ENCODE measurements at regions not wholly inside any gene's neighbourhood (a gene's known extent, or its start where the extent isn't known, plus 50 kb on each side); places are given as distances from the start of the nearest gene placed in this dataset.

- ATAC-seq (replicated peaks in 1 of 4) = no peak
- DNase-seq = no peak
- Histone ChIP-seq H3K4me1 (ENCODE audit: control insufficient read depth in 1 of 2, extremely low read depth in 1 of 2, insufficient read depth in 2 of 2, low read length in 2 of 2) (no peaks in the 10 kb centered on the region), H3K9me3 (no peaks in the 10 kb centered on the region), H3K27ac (ENCODE audit: low read length) (no peak overlapping the region), H3K4me3 (ENCODE audit: control insufficient read depth in 1 of 2, extremely low read depth in 1 of 2, low read length in 1 of 2) (no peak overlapping the region), H3K36me3 (ENCODE audit: control insufficient read depth in 2 of 2, extremely low read depth in 1 of 2, insufficient read depth in 1 of 2, low read length in 1 of 2) (no peaks in the 10 kb centered on the region), H3K27me3 (replicated peaks in 1 of 2; ENCODE audit: control insufficient read depth in 2 of 2, extremely low read depth in 1 of 2, insufficient read depth in 2 of 2, low read length in 1 of 2) (peaks cover 0 to 3% of the 10 kb centered on the region in 2 experiments)
- no peaks in the 10 kb centered on the region for H3K9me3 Mint-ChIP-seq
- H3K27me3 Mint-ChIP-seq = peaks cover 0 to 8% of the 10 kb centered on the region in 2 donors
- no peaks in the 10 kb centered on the region for H3K36me3 Mint-ChIP-seq
- H3K27ac Mint-ChIP-seq = no peak overlapping the region
- POLR2A ChIA-PET = no interaction called here
- WGBS (ENCODE audit: insufficient coverage) = no CpG with 5 or more reads among the region's 5 CpGs
- no peak overlapping the region for H3K4me3 Mint-ChIP-seq
- no peaks in the 10 kb centered on the region for H3K4me1 Mint-ChIP-seq
- CTCF ChIA-PET = no interaction called here
These were observed 86.0 kb downstream of the PJA1 start for GRCh38 chrX:69079268-69079667.

- CTCF ChIA-PET = no interaction called here
- no peaks in the 10 kb centered on the region for H3K4me1 ChIP-seq (ENCODE audit: control insufficient read depth in 1 of 2, extremely low read depth in 1 of 2, insufficient read depth in 2 of 2, low read length in 2 of 2)
- Mint-ChIP-seq H3K9me3 (no peaks in the 10 kb centered on the region), H3K27me3 (peaks cover 0 to 8% of the 10 kb centered on the region in 2 donors), H3K27ac (no peak overlapping the region), H3K4me3 (no peak overlapping the region), H3K36me3 (no peaks in the 10 kb centered on the region), H3K4me1 (no peaks in the 10 kb centered on the region)
- ATAC-seq (replicated peaks in 1 of 4) (no peak), DNase-seq (no peak)
- WGBS (ENCODE audit: insufficient coverage) = no CpG with 5 or more reads among the region's 6 CpGs
- no peak overlapping the region for H3K4me3 ChIP-seq (ENCODE audit: control insufficient read depth in 1 of 2, extremely low read depth in 1 of 2, low read length in 1 of 2)
- no peak overlapping the region for H3K27ac ChIP-seq (ENCODE audit: low read length)
- POLR2A ChIA-PET = no interaction called here
- no peaks in the 10 kb centered on the region for H3K36me3 ChIP-seq (ENCODE audit: control insufficient read depth in 2 of 2, extremely low read depth in 1 of 2, insufficient read depth in 1 of 2, low read length in 1 of 2)
- H3K9me3 ChIP-seq = no peaks in the 10 kb centered on the region
- H3K27me3 ChIP-seq (replicated peaks in 1 of 2; ENCODE audit: control insufficient read depth in 2 of 2, extremely low read depth in 1 of 2, insufficient read depth in 2 of 2, low read length in 1 of 2) = peaks cover 0 to 3% of the 10 kb centered on the region in 2 experiments
These were observed 87.3 kb downstream of the PJA1 start for GRCh38 chrX:69077895-69078455.

GRCh38 chrX:69076088-69076487 is 89.2 kb downstream of the PJA1 start:
- Histone ChIP-seq H3K9me3 (no peaks in the 10 kb centered on the region), H3K36me3 (ENCODE audit: control insufficient read depth in 2 of 2, extremely low read depth in 1 of 2, insufficient read depth in 1 of 2, low read length in 1 of 2) (no peaks in the 10 kb centered on the region), H3K4me3 (ENCODE audit: control insufficient read depth in 1 of 2, extremely low read depth in 1 of 2, low read length in 1 of 2) (no peak overlapping the region), H3K27ac (ENCODE audit: low read length) (no peak overlapping the region), H3K27me3 (replicated peaks in 1 of 2; ENCODE audit: control insufficient read depth in 2 of 2, extremely low read depth in 1 of 2, insufficient read depth in 2 of 2, low read length in 1 of 2) (peaks cover 0 to 3% of the 10 kb centered on the region in 2 experiments), H3K4me1 (ENCODE audit: control insufficient read depth in 1 of 2, extremely low read depth in 1 of 2, insufficient read depth in 2 of 2, low read length in 2 of 2) (no peaks in the 10 kb centered on the region)
- Mint-ChIP-seq H3K27me3 (peaks cover 0 to 10% of the 10 kb centered on the region in 2 donors), H3K36me3 (no peaks in the 10 kb centered on the region), H3K27ac (no peak overlapping the region), H3K4me1 (no peaks in the 10 kb centered on the region), H3K9me3 (no peaks in the 10 kb centered on the region), H3K4me3 (no peak overlapping the region)
- CTCF ChIA-PET = no interaction called here
- DNase-seq = no peak
- WGBS (ENCODE audit: insufficient coverage) = 93% methylated on average over 2 of the region's 2 CpGs
- POLR2A ChIA-PET = no interaction called here
- no peak for ATAC-seq (replicated peaks in 1 of 4)

- no peaks in the 10 kb centered on the region for H3K36me3 Mint-ChIP-seq
- H3K4me3 ChIP-seq (ENCODE audit: control insufficient read depth in 1 of 2, extremely low read depth in 1 of 2, low read length in 1 of 2) = no peak overlapping the region
- no peaks in the 10 kb centered on the region for H3K4me1 Mint-ChIP-seq
- DNase-seq (no peak), ATAC-seq (replicated peaks in 1 of 4) (no peak)
- WGBS (ENCODE audit: insufficient coverage) = 90% methylated on average over 1 of the region's 3 CpGs
- ChIA-PET CTCF (no interaction called here), POLR2A (no interaction called here)
- H3K4me1 ChIP-seq (ENCODE audit: control insufficient read depth in 1 of 2, extremely low read depth in 1 of 2, insufficient read depth in 2 of 2, low read length in 2 of 2) = no peaks in the 10 kb centered on the region
- H3K9me3 Mint-ChIP-seq = no peaks in the 10 kb centered on the region
- no peak overlapping the region for H3K4me3 Mint-ChIP-seq
- H3K27ac Mint-ChIP-seq = no peak overlapping the region
- peaks cover 0 to 3% of the 10 kb centered on the region in 2 experiments for H3K27me3 ChIP-seq (replicated peaks in 1 of 2; ENCODE audit: control insufficient read depth in 2 of 2, extremely low read depth in 1 of 2, insufficient read depth in 2 of 2, low read length in 1 of 2)
- H3K27ac ChIP-seq (ENCODE audit: low read length) = no peak overlapping the region
- H3K9me3 ChIP-seq = no peaks in the 10 kb centered on the region
- no peaks in the 10 kb centered on the region for H3K36me3 ChIP-seq (ENCODE audit: control insufficient read depth in 2 of 2, extremely low read depth in 1 of 2, insufficient read depth in 1 of 2, low read length in 1 of 2)
- H3K27me3 Mint-ChIP-seq = peaks cover 0 to 11% of the 10 kb centered on the region in 2 donors
These were observed 90.5 kb downstream of the PJA1 start for GRCh38 chrX:69074726-69075125.

GRCh38 chrX:69073721-69074120 is 91.5 kb downstream of the PJA1 start:
- peaks cover 0 to 11% of the 10 kb centered on the region in 2 donors for H3K27me3 Mint-ChIP-seq
- no CpG with 5 or more reads among the region's 3 CpGs for WGBS (ENCODE audit: insufficient coverage)
- H3K4me1 Mint-ChIP-seq = no peaks in the 10 kb centered on the region
- Histone ChIP-seq H3K4me1 (ENCODE audit: control insufficient read depth in 1 of 2, extremely low read depth in 1 of 2, insufficient read depth in 2 of 2, low read length in 2 of 2) (no peaks in the 10 kb centered on the region), H3K27ac (ENCODE audit: low read length) (no peak overlapping the region), H3K4me3 (ENCODE audit: control insufficient read depth in 1 of 2, extremely low read depth in 1 of 2, low read length in 1 of 2) (no peak overlapping the region), H3K36me3 (ENCODE audit: control insufficient read depth in 2 of 2, extremely low read depth in 1 of 2, insufficient read depth in 1 of 2, low read length in 1 of 2) (no peaks in the 10 kb centered on the region), H3K9me3 (no peaks in the 10 kb centered on the region), H3K27me3 (replicated peaks in 1 of 2; ENCODE audit: control insufficient read depth in 2 of 2, extremely low read depth in 1 of 2, insufficient read depth in 2 of 2, low read length in 1 of 2) (peaks cover 0 to 1% of the 10 kb centered on the region in 2 experiments)
- ATAC-seq (replicated peaks in 1 of 4) = no peak
- no peak for DNase-seq
- H3K4me3 Mint-ChIP-seq = no peak overlapping the region
- CTCF ChIA-PET = no interaction called here
- no peak overlapping the region for H3K27ac Mint-ChIP-seq
- no peaks in the 10 kb centered on the region for H3K9me3 Mint-ChIP-seq
- POLR2A ChIA-PET = no interaction called here
- no peaks in the 10 kb centered on the region for H3K36me3 Mint-ChIP-seq

- POLR2A ChIA-PET = no interaction called here
- CTCF ChIA-PET = no interaction called here
These were observed 92.0 kb downstream of the PJA1 start for GRCh38 chrX:69073241-69073640.

GRCh38 chrX:69072486-69073006 is 92.7 kb downstream of the PJA1 start:
- Histone ChIP-seq H3K36me3 (ENCODE audit: control insufficient read depth in 2 of 2, extremely low read depth in 1 of 2, insufficient read depth in 1 of 2, low read length in 1 of 2) (no peaks in the 10 kb centered on the region), H3K27ac (ENCODE audit: low read length) (no peak overlapping the region), H3K4me1 (ENCODE audit: control insufficient read depth in 1 of 2, extremely low read depth in 1 of 2, insufficient read depth in 2 of 2, low read length in 2 of 2) (no peaks in the 10 kb centered on the region), H3K4me3 (ENCODE audit: control insufficient read depth in 1 of 2, extremely low read depth in 1 of 2, low read length in 1 of 2) (no peak overlapping the region), H3K27me3 (replicated peaks in 1 of 2; ENCODE audit: control insufficient read depth in 2 of 2, extremely low read depth in 1 of 2, insufficient read depth in 2 of 2, low read length in 1 of 2) (no peaks in the 10 kb centered on the region), H3K9me3 (no peaks in the 10 kb centered on the region)
- Mint-ChIP-seq H3K27ac (no peak overlapping the region), H3K9me3 (no peaks in the 10 kb centered on the region), H3K4me3 (no peak overlapping the region), H3K27me3 (peaks cover 0 to 8% of the 10 kb centered on the region in 2 donors), H3K4me1 (no peaks in the 10 kb centered on the region), H3K36me3 (no peaks in the 10 kb centered on the region)
- ATAC-seq (replicated peaks in 1 of 4) = no peak
- 60% methylated on average over 1 of the region's 6 CpGs for WGBS (ENCODE audit: insufficient coverage)
- ChIA-PET POLR2A (no interaction called here), CTCF (interaction anchor here in 1 of 2 donors (0.6 kb wide), 1 partner anchor 175 kb away, joined by 3 read pairs; no protein-coding TSS in a partner anchor)
- DNase-seq = no peak

More at GRCh38 chrX:69073241-69073640, 92.0 kb downstream of the PJA1 start:
- Mint-ChIP-seq H3K27me3 (peaks cover 0 to 8% of the 10 kb centered on the region in 2 donors), H3K27ac (no peak overlapping the region), H3K4me3 (no peak overlapping the region), H3K9me3 (no peaks in the 10 kb centered on the region), H3K36me3 (no peaks in the 10 kb centered on the region), H3K4me1 (no peaks in the 10 kb centered on the region)
- DNase-seq (no peak), ATAC-seq (replicated peaks in 1 of 4) (no peak)
- no CpG with 5 or more reads among the region's 4 CpGs for WGBS (ENCODE audit: insufficient coverage)
- Histone ChIP-seq H3K27ac (ENCODE audit: low read length) (no peak overlapping the region), H3K9me3 (no peaks in the 10 kb centered on the region), H3K36me3 (ENCODE audit: control insufficient read depth in 2 of 2, extremely low read depth in 1 of 2, insufficient read depth in 1 of 2, low read length in 1 of 2) (no peaks in the 10 kb centered on the region), H3K4me3 (ENCODE audit: control insufficient read depth in 1 of 2, extremely low read depth in 1 of 2, low read length in 1 of 2) (no peak overlapping the region), H3K4me1 (ENCODE audit: control insufficient read depth in 1 of 2, extremely low read depth in 1 of 2, insufficient read depth in 2 of 2, low read length in 2 of 2) (no peaks in the 10 kb centered on the region), H3K27me3 (replicated peaks in 1 of 2; ENCODE audit: control insufficient read depth in 2 of 2, extremely low read depth in 1 of 2, insufficient read depth in 2 of 2, low read length in 1 of 2) (no peaks in the 10 kb centered on the region)

All from T-cell (primary cell).